DOHH2 (cell line): ENCODE measurements at regions not wholly inside any gene's neighbourhood (a gene's known extent, or its start where the extent isn't known, plus 50 kb on each side); places are given as distances from the start of the nearest gene placed in this dataset.

Experiments used
- H3F3A ChIP-seq: fragments of 200-600 bp; sonication (generic), shearing (Covaris generic); 2 replicates; pipeline ENCODE4 v1.6.0; 2016; ENCODE audit warnings: antibody characterized with exemption, mild to moderate bottlenecking; ENCODE audit not compliant: control insufficient read depth, insufficient read depth
- H3K27ac ChIP-seq: fragments of 200-600 bp; sonication (generic); 2 replicates; pipeline ENCODE4 v1.5.1; 2014; ENCODE audit warnings: low read depth, mild to moderate bottlenecking, low read length, moderate library complexity
- H3K27me3 ChIP-seq: fragments of 200-600 bp; sonication (generic); 2 replicates; pipeline ENCODE4 v1.6.1; 2014; ENCODE audit warnings: mild to moderate bottlenecking, low read length, mixed read lengths; ENCODE audit not compliant: control insufficient read depth
- H3K36me3 ChIP-seq: fragments of 200-600 bp; sonication (generic); 2 replicates; pipeline ENCODE4 v1.6.1; 2014; ENCODE audit warnings: mild to moderate bottlenecking, low read length, moderate library complexity, mixed read lengths; ENCODE audit not compliant: control insufficient read depth
- H3K4me1 ChIP-seq: fragments of 200-600 bp; sonication (generic); 2 replicates; pipeline ENCODE4 v1.6.1; 2014; ENCODE audit warnings: mild to moderate bottlenecking, low read length, mixed read lengths; ENCODE audit not compliant: control insufficient read depth
- H3K4me2 ChIP-seq: fragments of 200-600 bp; sonication (generic); 2 replicates; pipeline ENCODE4 v1.6.0; 2014; ENCODE audit warnings: mild to moderate bottlenecking, low read length, moderate library complexity
- H3K4me3 ChIP-seq: fragments of 200-600 bp; sonication (generic); 2 replicates; pipeline ENCODE4 v1.5.1; 2014; ENCODE audit warnings: mild to moderate bottlenecking, low read length, mixed read lengths
- H3K79me2 ChIP-seq: fragments of 200-600 bp; sonication (generic); 2 replicates; pipeline ENCODE4 v1.6.1; 2014; ENCODE audit warnings: mild to moderate bottlenecking, low read length, mixed read lengths; ENCODE audit not compliant: control insufficient read depth
- H3K9me2 ChIP-seq: fragments of 200-600 bp; sonication (generic); replicated peaks from 2 replicates; pipeline ENCODE4 v1.6.1; 2014; ENCODE audit warnings: mild to moderate bottlenecking, low read length, mixed read lengths; ENCODE audit not compliant: control insufficient read depth
- H3K9me3 ChIP-seq: fragments of 200-600 bp; sonication (generic); 2 replicates; pipeline ENCODE4 v1.6.1; 2014; ENCODE audit warnings: antibody characterized with exemption, low read length, mixed read lengths; ENCODE audit not compliant: control insufficient read depth, insufficient read depth
- H4K20me1 ChIP-seq: fragments of 200-600 bp; sonication (generic); 2 replicates; pipeline ENCODE4 v1.6.0; 2014; ENCODE audit warnings: low read depth, mild to moderate bottlenecking, antibody characterized with exemption, low read length, moderate library complexity; ENCODE audit not compliant: control insufficient read depth, insufficient read depth
- EZH2phosphoT487 ChIP-seq: fragments of 200-600 bp; sonication (generic); IDR thresholded peaks from 2 replicates; pipeline ENCODE4 v1.6.1; 2017; ENCODE audit warnings: borderline replicate concordance, mild to moderate bottlenecking, antibody characterized with exemption, low read length, moderate library complexity, mixed read lengths
- TF ChIP-seq, protein P1 (sequence below): fragments of 200-600 bp; sonication (generic); IDR thresholded peaks from one replicate; pipeline ENCODE4 v1.5.1; 2014; ENCODE audit warnings: antibody characterized with exemption, mild to moderate bottlenecking, low read depth, low read length; ENCODE audit not compliant: poor library complexity, severe bottlenecking

DNA sequence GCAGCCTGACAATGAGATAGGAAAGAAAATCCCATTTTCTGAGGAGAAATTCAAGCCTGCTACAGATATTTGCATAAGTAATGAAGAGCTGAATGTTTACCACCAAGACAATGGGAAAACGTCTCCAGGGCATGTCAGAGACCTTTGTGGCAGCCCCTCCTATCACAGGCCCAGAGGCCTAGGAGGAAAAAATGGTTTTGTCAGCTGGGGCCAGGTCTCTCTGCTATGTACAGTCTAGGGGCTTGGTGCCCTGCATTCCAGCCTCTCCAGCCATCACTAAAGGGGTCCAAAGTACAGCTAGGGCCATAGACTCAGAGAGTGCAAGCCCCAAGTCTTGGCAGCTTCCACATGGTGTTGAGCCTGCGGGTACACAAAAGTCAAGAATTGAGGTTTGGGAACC, 361.6 kb upstream of the ANXA10 start:
- no peaks in the 10 kb centered on the region for H3F3A ChIP-seq
- TF ChIP-seq EZH2phosphoT487, result no peak
- TF ChIP-seq, protein P1, sequence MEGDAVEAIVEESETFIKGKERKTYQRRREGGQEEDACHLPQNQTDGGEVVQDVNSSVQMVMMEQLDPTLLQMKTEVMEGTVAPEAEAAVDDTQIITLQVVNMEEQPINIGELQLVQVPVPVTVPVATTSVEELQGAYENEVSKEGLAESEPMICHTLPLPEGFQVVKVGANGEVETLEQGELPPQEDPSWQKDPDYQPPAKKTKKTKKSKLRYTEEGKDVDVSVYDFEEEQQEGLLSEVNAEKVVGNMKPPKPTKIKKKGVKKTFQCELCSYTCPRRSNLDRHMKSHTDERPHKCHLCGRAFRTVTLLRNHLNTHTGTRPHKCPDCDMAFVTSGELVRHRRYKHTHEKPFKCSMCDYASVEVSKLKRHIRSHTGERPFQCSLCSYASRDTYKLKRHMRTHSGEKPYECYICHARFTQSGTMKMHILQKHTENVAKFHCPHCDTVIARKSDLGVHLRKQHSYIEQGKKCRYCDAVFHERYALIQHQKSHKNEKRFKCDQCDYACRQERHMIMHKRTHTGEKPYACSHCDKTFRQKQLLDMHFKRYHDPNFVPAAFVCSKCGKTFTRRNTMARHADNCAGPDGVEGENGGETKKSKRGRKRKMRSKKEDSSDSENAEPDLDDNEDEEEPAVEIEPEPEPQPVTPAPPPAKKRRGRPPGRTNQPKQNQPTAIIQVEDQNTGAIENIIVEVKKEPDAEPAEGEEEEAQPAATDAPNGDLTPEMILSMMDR, result no peak
- H3K27ac ChIP-seq, result no peak overlapping the region
- no peaks in the 10 kb centered on the region for H4K20me1 ChIP-seq
- H3K36me3 ChIP-seq, result no peaks in the 10 kb centered on the region
- H3K79me2 ChIP-seq, result no peaks in the 10 kb centered on the region
- no peaks in the 10 kb centered on the region for H3K4me1 ChIP-seq
- H3K4me3 ChIP-seq, result no peak overlapping the region
- H3K4me2 ChIP-seq, result no peak overlapping the region
- H3K9me3 ChIP-seq, result peaks cover 4% of the 10 kb centered on the region; the same call in 1 of the 2 replicates
- H3K9me2 ChIP-seq, result no peaks in the 10 kb centered on the region
- H3K27me3 ChIP-seq, result no peaks in the 10 kb centered on the region

GRCh38 chr4:167745024-167745687, 347.2 kb upstream of the ANXA10 start:
- no peaks in the 10 kb centered on the region for H3K27me3 ChIP-seq
- H3K9me3 ChIP-seq, result no peaks in the 10 kb centered on the region
- no peak overlapping the region for H3K4me2 ChIP-seq
- H3K4me1 ChIP-seq, result no peaks in the 10 kb centered on the region
- no peak overlapping the region for H3K4me3 ChIP-seq
- no peak overlapping the region for H3K27ac ChIP-seq
- H3F3A ChIP-seq, result no peaks in the 10 kb centered on the region
- no peaks in the 10 kb centered on the region for H4K20me1 ChIP-seq
- TF ChIP-seq EZH2phosphoT487, result no peak
- TF ChIP-seq, protein P1, result no peak
- no peaks in the 10 kb centered on the region for H3K79me2 ChIP-seq
- no peaks in the 10 kb centered on the region for H3K9me2 ChIP-seq
- H3K36me3 ChIP-seq, result no peaks in the 10 kb centered on the region

DNA sequence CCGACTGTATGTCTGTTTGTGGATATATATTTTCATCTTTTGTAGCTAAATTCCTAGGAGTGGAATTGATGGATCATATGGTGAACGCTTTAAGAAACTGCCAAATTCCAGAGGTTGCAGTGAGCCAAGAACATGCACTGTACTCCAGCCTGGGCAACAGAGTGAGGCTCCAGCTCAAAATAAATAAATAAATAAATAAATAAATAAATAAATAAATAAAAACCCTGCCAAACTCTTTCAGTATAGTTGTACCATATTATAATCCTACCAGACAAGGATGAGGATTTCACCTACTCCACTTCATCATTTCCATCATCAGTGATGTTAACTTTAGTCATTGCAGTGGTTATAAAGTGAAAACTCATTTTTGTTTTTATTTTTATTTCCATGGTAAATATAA, 325.1 kb upstream of the ANXA10 start:
- H4K20me1 ChIP-seq, result no peaks in the 10 kb centered on the region
- H3K36me3 ChIP-seq, result no peaks in the 10 kb centered on the region
- no peak for TF ChIP-seq EZH2phosphoT487
- TF ChIP-seq, protein P1, result no peak
- no peak overlapping the region for H3K27ac ChIP-seq
- no peaks in the 10 kb centered on the region for H3F3A ChIP-seq
- H3K4me3 ChIP-seq, result no peak overlapping the region
- H3K4me2 ChIP-seq, result no peak overlapping the region
- no peaks in the 10 kb centered on the region for H3K9me2 ChIP-seq
- H3K9me3 ChIP-seq, result no peaks in the 10 kb centered on the region
- no peaks in the 10 kb centered on the region for H3K4me1 ChIP-seq
- H3K79me2 ChIP-seq, result no peaks in the 10 kb centered on the region
- H3K27me3 ChIP-seq, result no peaks in the 10 kb centered on the region
